ENCODE measurements at regions not wholly inside any gene's neighbourhood (a gene's known extent, or its start where the extent isn't known, plus 50 kb on each side); places are given as distances from the start of the nearest gene placed in this dataset.
"Not testable (repeated sequence)": the region's sequence is repeated elsewhere in the genome, so short reads cannot be mapped to it uniquely, and the experiment has no call there.

- DNase-seq = not testable (repeated sequence)
These were observed 52.3 kb upstream of the MAN1A2 start for GRCh38 chr1:117314951-117315350.

GRCh38 chr1:117313555-117313954, 53.7 kb upstream of the MAN1A2 start:
- no peak for DNase-seq

- no peak for DNase-seq
These were observed 54.7 kb upstream of the MAN1A2 start for GRCh38 chr1:117312453-117313138.

GRCh38 chr1:117308311-117308916, 58.8 kb upstream of the MAN1A2 start:
- DNase-seq = no peak

- DNase-seq = no peak
These were observed 65.3 kb upstream of the MAN1A2 start for GRCh38 chr1:117301901-117302300.

- DNase-seq = not testable (repeated sequence)
These were observed 67.1 kb upstream of the MAN1A2 start for GRCh38 chr1:117300183-117300582.

GRCh38 chr1:117295001-117295400, 72.2 kb upstream of the MAN1A2 start:
- DNase-seq = no peak

GRCh38 chr1:117290890-117291289, 76.4 kb upstream of the MAN1A2 start:
- no peak for DNase-seq

- no peak for DNase-seq
These were observed 77.9 kb upstream of the MAN1A2 start for GRCh38 chr1:117289316-117289870.

- DNase-seq = no peak
These were observed 75.8 kb upstream of the VTCN1 start for GRCh38 chr1:117286562-117286961.

- DNase-seq = no peak
These were observed 75.4 kb upstream of the VTCN1 start for GRCh38 chr1:117286145-117286544.

GRCh38 chr1:117284399-117285215, 73.9 kb upstream of the VTCN1 start:
- peak; percentile 35 for DNase-seq

- DNase-seq = no peak
These were observed 67.8 kb upstream of the VTCN1 start for GRCh38 chr1:117278531-117278930.

GRCh38 chr1:117275055-117275454, 64.3 kb upstream of the VTCN1 start:
- no peak for DNase-seq

- no peak for DNase-seq
These were observed 61.2 kb upstream of the VTCN1 start for GRCh38 chr1:117271959-117272358.

GRCh38 chr1:117271129-117271528, 60.4 kb upstream of the VTCN1 start:
- no peak for DNase-seq

GRCh38 chr1:117270679-117271078, 60.0 kb upstream of the VTCN1 start:
- no peak for DNase-seq

- no peak for DNase-seq
These were observed 58.1 kb upstream of the VTCN1 start for GRCh38 chr1:117268535-117269455.

GRCh38 chr1:117267232-117267774, 56.6 kb upstream of the VTCN1 start:
- DNase-seq = no peak

GRCh38 chr1:117262976-117263375, 52.2 kb upstream of the VTCN1 start:
- DNase-seq = no peak

- no peak for DNase-seq
These were observed 50.7 kb upstream of the VTCN1 start for GRCh38 chr1:117261424-117261785.

- DNase-seq = no peak
These were observed 50.2 kb upstream of the VTCN1 start for GRCh38 chr1:117260761-117261423.
